ENCODE measurements at regions not wholly inside any gene's neighbourhood (a gene's known extent, or its start where the extent isn't known, plus 50 kb on each side); places are given as distances from the start of the nearest gene placed in this dataset.

DNA sequence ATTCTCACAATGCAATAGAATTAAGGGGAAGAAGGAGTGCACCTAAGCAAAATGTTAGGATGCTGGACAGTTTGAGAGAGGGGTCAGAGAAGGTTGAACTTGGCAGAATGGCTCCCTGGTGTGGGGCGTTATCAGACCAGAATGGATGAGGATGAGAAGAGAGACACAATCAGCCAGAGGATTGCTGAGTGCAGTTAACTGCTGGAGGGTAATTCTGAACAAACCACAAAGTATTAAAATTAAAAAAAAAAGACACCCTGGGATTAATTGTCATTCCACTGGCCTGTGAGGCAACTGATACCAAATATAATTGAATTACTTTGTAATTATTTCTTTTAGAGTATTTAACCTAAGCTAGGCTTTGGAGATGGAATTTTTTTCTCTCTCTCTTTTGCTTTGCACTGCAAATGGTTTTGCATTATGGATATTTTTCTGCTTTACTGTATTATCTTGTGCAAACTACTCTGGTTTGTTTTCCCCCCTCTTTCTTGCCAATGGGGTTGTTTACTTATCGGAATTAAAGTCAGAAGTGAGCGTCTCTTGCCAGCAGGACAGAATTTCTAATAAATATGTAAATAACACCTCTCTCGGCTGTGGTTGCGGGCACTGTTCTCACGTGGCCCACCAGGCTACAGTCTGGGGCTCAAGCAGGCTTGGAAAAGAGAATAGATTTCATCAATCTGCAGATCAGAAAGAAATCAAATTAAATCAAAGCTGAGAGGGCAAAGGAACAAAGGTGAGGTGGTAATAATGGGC lies 572.9 kb upstream of the CAMK1G start:
- TF ChIP-seq EP300 (IDR thresholded peaks at IDR 0.05) (no peak), POLR2A (IDR thresholded peaks at IDR 0.05) (no peak), POLR2AphosphoS5 (IDR thresholded peaks at IDR 0.05) (no peak)
- TF ChIP-seq, protein P1, sequence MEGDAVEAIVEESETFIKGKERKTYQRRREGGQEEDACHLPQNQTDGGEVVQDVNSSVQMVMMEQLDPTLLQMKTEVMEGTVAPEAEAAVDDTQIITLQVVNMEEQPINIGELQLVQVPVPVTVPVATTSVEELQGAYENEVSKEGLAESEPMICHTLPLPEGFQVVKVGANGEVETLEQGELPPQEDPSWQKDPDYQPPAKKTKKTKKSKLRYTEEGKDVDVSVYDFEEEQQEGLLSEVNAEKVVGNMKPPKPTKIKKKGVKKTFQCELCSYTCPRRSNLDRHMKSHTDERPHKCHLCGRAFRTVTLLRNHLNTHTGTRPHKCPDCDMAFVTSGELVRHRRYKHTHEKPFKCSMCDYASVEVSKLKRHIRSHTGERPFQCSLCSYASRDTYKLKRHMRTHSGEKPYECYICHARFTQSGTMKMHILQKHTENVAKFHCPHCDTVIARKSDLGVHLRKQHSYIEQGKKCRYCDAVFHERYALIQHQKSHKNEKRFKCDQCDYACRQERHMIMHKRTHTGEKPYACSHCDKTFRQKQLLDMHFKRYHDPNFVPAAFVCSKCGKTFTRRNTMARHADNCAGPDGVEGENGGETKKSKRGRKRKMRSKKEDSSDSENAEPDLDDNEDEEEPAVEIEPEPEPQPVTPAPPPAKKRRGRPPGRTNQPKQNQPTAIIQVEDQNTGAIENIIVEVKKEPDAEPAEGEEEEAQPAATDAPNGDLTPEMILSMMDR (IDR thresholded peaks at IDR 0.05): no peak
- H3K36me3 ChIP-seq: no peaks in the 10 kb centered on the region
- no peak overlapping the region for H3K27ac ChIP-seq
- H3K4me1 ChIP-seq: no peaks in the 10 kb centered on the region
- no peaks in the 10 kb centered on the region for H3K27me3 ChIP-seq
- no peak for DNase-seq (ENCODE audit: low spot score in 2 of 2)
- H3K4me3 ChIP-seq: no peak overlapping the region
- no peaks in the 10 kb centered on the region for H3K9me3 ChIP-seq
- 80% methylated on average over 6 of the region's 6 CpGs for WGBS

DNA sequence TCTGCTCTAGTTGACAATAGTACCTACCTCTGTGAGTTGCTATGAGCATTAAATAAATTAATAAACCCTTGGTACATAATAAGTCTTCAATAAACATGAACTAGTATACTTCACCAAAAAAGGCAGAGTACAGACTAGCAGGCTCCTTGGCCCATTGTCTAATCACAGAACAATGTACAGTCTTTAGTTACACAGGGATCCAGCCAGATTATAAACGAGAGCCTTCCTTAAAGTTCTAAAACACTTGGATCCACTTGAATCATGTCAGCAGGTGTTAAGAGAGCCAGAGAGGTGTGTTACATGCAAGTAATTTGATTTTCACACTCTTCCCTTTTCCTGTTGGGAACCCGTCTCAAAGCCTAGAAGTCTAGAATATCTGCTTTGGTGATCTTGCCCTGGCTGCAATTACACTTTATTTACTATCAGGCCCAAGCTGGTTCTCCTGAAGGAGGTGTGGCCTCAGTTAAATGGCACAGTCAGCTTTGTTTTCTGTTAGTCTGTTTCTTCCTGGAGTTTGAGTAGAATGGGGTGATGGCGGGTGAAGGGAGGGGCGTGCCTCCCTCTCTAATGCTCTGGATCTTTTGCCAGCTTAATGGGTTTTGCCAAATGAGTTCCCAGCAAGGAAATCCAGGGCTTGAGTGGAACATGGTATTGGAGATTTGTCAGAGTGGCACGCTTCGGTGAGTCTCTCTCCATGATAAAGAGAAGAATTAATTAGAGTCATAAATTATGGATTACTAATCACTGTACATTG lies 570.9 kb upstream of the CAMK1G start:
- TF ChIP-seq POLR2A (IDR thresholded peaks at IDR 0.05) (no peak), EP300 (IDR thresholded peaks at IDR 0.05) (no peak), POLR2AphosphoS5 (IDR thresholded peaks at IDR 0.05) (no peak)
- TF ChIP-seq, protein P1 (IDR thresholded peaks at IDR 0.05): no peak
- Histone ChIP-seq H3K9me3 (no peaks in the 10 kb centered on the region), H3K36me3 (no peaks in the 10 kb centered on the region), H3K4me1 (no peaks in the 10 kb centered on the region), H3K4me3 (no peak overlapping the region), H3K27me3 (no peaks in the 10 kb centered on the region), H3K27ac (no peak overlapping the region)
- 50% methylated on average over 6 of the region's 6 CpGs for WGBS
- no peak for DNase-seq (ENCODE audit: low spot score in 2 of 2)

DNA sequence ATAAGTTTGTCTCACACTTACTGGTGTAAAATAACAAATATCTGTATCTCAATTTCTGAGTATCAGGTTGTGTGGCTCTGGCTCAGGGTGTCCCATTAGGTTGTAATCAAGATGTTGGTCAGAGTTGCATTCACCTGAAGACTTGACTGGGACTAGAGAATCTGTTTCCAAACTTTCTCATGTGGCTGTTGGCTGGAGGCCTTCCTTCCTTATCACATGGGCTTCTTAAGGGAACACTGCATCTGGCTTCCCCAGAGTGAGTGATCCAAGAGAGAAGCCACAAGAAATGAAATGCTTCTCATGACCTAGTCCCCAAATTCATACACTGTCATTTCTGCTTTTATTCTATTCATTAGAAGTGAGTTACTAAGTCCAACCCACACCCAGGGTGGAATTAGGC lies 568.4 kb upstream of the CAMK1G start:
- H3K9me3 ChIP-seq: peaks cover 4% of the 10 kb centered on the region
- H3K27me3 ChIP-seq: no peaks in the 10 kb centered on the region
- DNase-seq (ENCODE audit: low spot score in 2 of 2): no peak
- TF ChIP-seq POLR2AphosphoS5 (IDR thresholded peaks at IDR 0.05) (no peak), POLR2A (IDR thresholded peaks at IDR 0.05) (no peak), EP300 (IDR thresholded peaks at IDR 0.05) (no peak)
- TF ChIP-seq, protein P1 (IDR thresholded peaks at IDR 0.05): no peak
- no peak overlapping the region for H3K4me3 ChIP-seq
- H3K27ac ChIP-seq: no peak overlapping the region
- no peaks in the 10 kb centered on the region for H3K4me1 ChIP-seq
- no peaks in the 10 kb centered on the region for H3K36me3 ChIP-seq

DNA sequence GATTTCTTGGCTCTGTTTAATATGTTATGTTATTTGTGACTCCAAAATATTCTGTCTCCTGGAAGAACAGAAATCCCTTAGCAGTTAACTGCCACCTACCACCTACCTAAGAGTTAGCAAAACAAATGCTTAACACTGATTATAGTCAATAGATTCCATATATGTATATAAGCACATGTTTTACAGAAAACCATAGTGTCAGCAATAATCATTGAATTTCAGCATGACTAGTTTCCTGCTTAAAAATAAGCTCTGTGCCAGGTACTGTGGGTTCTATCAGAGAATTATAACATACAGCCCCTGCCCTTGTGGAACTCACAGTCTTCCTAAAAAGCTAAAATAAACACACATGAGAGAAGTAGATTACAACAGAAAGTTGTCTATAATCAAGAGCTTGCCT lies 561.9 kb upstream of the CAMK1G start:
- Histone ChIP-seq H3K36me3 (no peaks in the 10 kb centered on the region), H3K27ac (no peak overlapping the region), H3K9me3 (peaks cover 7% of the 10 kb centered on the region), H3K4me3 (no peak overlapping the region), H3K27me3 (no peaks in the 10 kb centered on the region), H3K4me1 (no peaks in the 10 kb centered on the region)
- no peak for TF ChIP-seq EP300 (IDR thresholded peaks at IDR 0.05)
- TF ChIP-seq POLR2A (IDR thresholded peaks at IDR 0.05): no peak
- TF ChIP-seq, protein P1 (IDR thresholded peaks at IDR 0.05): no peak
- TF ChIP-seq POLR2AphosphoS5 (IDR thresholded peaks at IDR 0.05): no peak
- DNase-seq (ENCODE audit: low spot score in 2 of 2): no peak

DNA sequence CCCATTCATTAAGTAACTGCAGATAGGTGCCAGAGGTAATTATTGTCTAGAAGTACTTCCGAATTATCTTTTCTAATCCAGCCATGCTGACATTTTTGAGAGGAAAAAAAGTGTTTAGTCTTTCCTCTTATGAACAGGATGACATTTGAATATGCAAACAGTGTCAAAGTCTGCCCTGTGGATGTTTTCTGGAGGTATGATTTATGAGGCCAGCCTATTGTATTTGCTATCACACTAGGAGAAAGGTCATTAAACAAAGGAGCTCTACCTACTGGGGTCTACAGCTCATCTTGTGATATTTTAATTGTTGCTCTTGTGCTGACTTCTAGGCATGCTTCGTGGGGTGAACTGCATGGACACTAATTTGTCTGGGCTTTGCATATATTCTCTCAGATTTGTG lies 559.7 kb upstream of the CAMK1G start:
- no peak for TF ChIP-seq POLR2A (IDR thresholded peaks at IDR 0.05)
- TF ChIP-seq EP300 (IDR thresholded peaks at IDR 0.05): no peak
- DNase-seq (ENCODE audit: low spot score in 2 of 2): no peak
- WGBS: 77% methylated on average over 2 of the region's 2 CpGs
- Histone ChIP-seq H3K36me3 (no peaks in the 10 kb centered on the region), H3K9me3 (peaks cover 7% of the 10 kb centered on the region), H3K27ac (no peak overlapping the region), H3K4me1 (no peaks in the 10 kb centered on the region), H3K4me3 (no peak overlapping the region), H3K27me3 (no peaks in the 10 kb centered on the region)
